Loucy (cell line): ENCODE measurements at regions not wholly inside any gene's neighbourhood (a gene's known extent, or its start where the extent isn't known, plus 50 kb on each side); places are given as distances from the start of the nearest gene placed in this dataset.
"Not testable (repeated sequence)": the region's sequence is repeated elsewhere in the genome, so short reads cannot be mapped to it uniquely, and the experiment has no call there.

Source experiments
- H2AFZ ChIP-seq: fragments of 200-600 bp; sonication (generic); 2 replicates; pipeline ENCODE4 v1.6.0; 2016; ENCODE audit warnings: antibody characterized with exemption, mild to moderate bottlenecking, low read length, moderate library complexity
- H3F3A ChIP-seq: fragments of 200-600 bp; 2 replicates; pipeline ENCODE4 v1.6.0; 2016; ENCODE audit warnings: antibody characterized with exemption, low read depth, mild to moderate bottlenecking
- H3K27me3 ChIP-seq: fragments of 200-600 bp; sonication (generic); 2 replicates; pipeline ENCODE4 v1.6.1; 2014; ENCODE audit warnings: low read length, mild to moderate bottlenecking; ENCODE audit not compliant: insufficient read depth, poor library complexity, severe bottlenecking
- H3K36me3 ChIP-seq: fragments of 200-600 bp; sonication (generic); 2 replicates; pipeline ENCODE4 v1.6.1; 2016; ENCODE audit warnings: low read length; ENCODE audit not compliant: insufficient read depth
- H3K4me1 ChIP-seq: fragments of 200-600 bp; sonication (generic); 2 replicates; pipeline ENCODE4 v1.5.1; 2014; ENCODE audit warnings: low read length, mild to moderate bottlenecking; ENCODE audit not compliant: insufficient read depth, poor library complexity, severe bottlenecking
- H3K4me2 ChIP-seq: fragments of 200-600 bp; sonication (generic); 2 replicates; pipeline ENCODE4 v1.6.0; 2014; ENCODE audit warnings: antibody characterized with exemption, low read length, low read depth, mild to moderate bottlenecking; ENCODE audit not compliant: poor library complexity, severe bottlenecking
- H3K4me3 ChIP-seq: fragments of 200-600 bp; sonication (generic); 2 replicates; pipeline ENCODE4 v1.5.1; 2014; ENCODE audit warnings: low read length, mild to moderate bottlenecking, mixed read lengths; ENCODE audit not compliant: poor library complexity, severe bottlenecking
- H3K79me2 ChIP-seq: fragments of 200-600 bp; sonication (generic); 2 replicates; pipeline ENCODE4 v1.6.1; 2014; ENCODE audit warnings: low read length; ENCODE audit not compliant: insufficient read depth
- H3K9ac ChIP-seq: fragments of 200-600 bp; sonication (generic); 2 replicates; pipeline ENCODE4 v1.6.0; 2014; ENCODE audit warnings: mild to moderate bottlenecking, low read depth, low read length, moderate library complexity; ENCODE audit not compliant: poor library complexity, severe bottlenecking
- H3K9me2 ChIP-seq: fragments of 200-600 bp; sonication (generic); replicated peaks from 2 replicates; pipeline ENCODE4 v1.6.1; 2016; ENCODE audit warnings: low read depth, low read length, mixed read lengths
- H3K9me3 ChIP-seq: fragments of 200-600 bp; sonication (generic); 2 replicates; pipeline ENCODE4 v1.6.1; 2014; ENCODE audit warnings: mild to moderate bottlenecking, antibody characterized with exemption, low read length, low read depth; ENCODE audit not compliant: insufficient read depth
- H4K20me1 ChIP-seq: fragments of 200-600 bp; sonication (generic); 2 replicates; pipeline ENCODE4 v1.6.0; 2014; ENCODE audit warnings: antibody characterized with exemption, low read length, mild to moderate bottlenecking; ENCODE audit not compliant: insufficient read depth, poor library complexity, severe bottlenecking
- CTCF ChIP-seq: fragments of 200-600 bp; sonication (generic); conservative IDR thresholded peaks from 2 replicates; pipeline ENCODE4 v1.5.1; 2014; ENCODE audit warnings: mild to moderate bottlenecking, antibody characterized with exemption, low read length
- EZH2phosphoT487 ChIP-seq: fragments of 200-600 bp; IDR thresholded peaks from 2 replicates; pipeline ENCODE4 v1.6.1; 2018; ENCODE audit warnings: antibody characterized with exemption, mild to moderate bottlenecking, moderate library complexity, borderline replicate concordance

- H3K9ac ChIP-seq: no peak overlapping the region
- H3K27me3 ChIP-seq: peaks cover 32% of the 10 kb centered on the region
- TF ChIP-seq CTCF: no peak
- TF ChIP-seq EZH2phosphoT487: no peak
- no peaks in the 10 kb centered on the region for H4K20me1 ChIP-seq
- no peak overlapping the region for H2AFZ ChIP-seq
- H3K9me2 ChIP-seq: no peaks in the 10 kb centered on the region
- H3K4me2 ChIP-seq: no peak overlapping the region
- H3K36me3 ChIP-seq: no peaks in the 10 kb centered on the region
- H3K9me3 ChIP-seq: no peaks in the 10 kb centered on the region
- H3K4me1 ChIP-seq: peaks cover 2% of the 10 kb centered on the region
- no peaks in the 10 kb centered on the region for H3F3A ChIP-seq
- H3K4me3 ChIP-seq: no peak overlapping the region
- no peaks in the 10 kb centered on the region for H3K79me2 ChIP-seq
These were observed 414.5 kb downstream of the TNS1 start for GRCh38 chr2:217588266-217588665.

- Histone ChIP-seq H3K4me3 (no peak overlapping the region), H4K20me1 (no peaks in the 10 kb centered on the region), H3F3A (no peaks in the 10 kb centered on the region), H3K9me3 (no peaks in the 10 kb centered on the region), H2AFZ (no peak overlapping the region), H3K9ac (no peak overlapping the region), H3K27me3 (peaks cover 32% of the 10 kb centered on the region), H3K79me2 (no peaks in the 10 kb centered on the region), H3K4me1 (no peaks in the 10 kb centered on the region), H3K36me3 (no peaks in the 10 kb centered on the region), H3K9me2 (no peaks in the 10 kb centered on the region), H3K4me2 (no peak overlapping the region)
- no peak for TF ChIP-seq EZH2phosphoT487
These were observed 417.4 kb downstream of the TNS1 start for GRCh38 chr2:217585362-217585761.

- H3K79me2 ChIP-seq, H2AFZ ChIP-seq, H4K20me1 ChIP-seq, H3K27me3 ChIP-seq, H3K9ac ChIP-seq, H3F3A ChIP-seq, H3K9me3 ChIP-seq, H3K4me1 ChIP-seq, H3K4me3 ChIP-seq, H3K4me2 ChIP-seq, H3K36me3 ChIP-seq, H3K9me2 ChIP-seq: not testable (repeated sequence)
These were observed 422.4 kb downstream of the TNS1 start for GRCh38 chr2:217580407-217580806.

GRCh38 chr2:217573571-217573970 is 429.2 kb downstream of the TNS1 start:
- Histone ChIP-seq H3K9me3 (no peaks in the 10 kb centered on the region), H2AFZ (no peak overlapping the region), H3K27me3 (no peaks in the 10 kb centered on the region), H3K9me2 (no peaks in the 10 kb centered on the region), H3K9ac (no peak overlapping the region), H3K4me2 (no peak overlapping the region), H3F3A (no peaks in the 10 kb centered on the region), H3K79me2 (no peaks in the 10 kb centered on the region), H3K4me3 (no peak overlapping the region), H3K4me1 (no peaks in the 10 kb centered on the region), H3K36me3 (no peaks in the 10 kb centered on the region), H4K20me1 (no peaks in the 10 kb centered on the region)
- TF ChIP-seq EZH2phosphoT487: no peak
- no peak for TF ChIP-seq CTCF
